PC-9 (cell line): ENCODE measurements at regions not wholly inside any gene's neighbourhood (a gene's known extent, or its start where the extent isn't known, plus 50 kb on each side); places are given as distances from the start of the nearest gene placed in this dataset.

Source experiments
- BruUV-seq: library from RNA; stranded (reverse); fragments of 400-500 nt; replicated peaks from 2 replicates; lab custom pipeline; 2021; lab: Mats Ljungman, UMichigan
- CTCF ChIA-PET: fragments of 300-600 bp; sonication (Branson Sonifier 250); formaldehyde crosslinking; loops from one replicate; lab custom pipeline; 2022; ENCODE audit warnings: antibody characterized with exemption; lab: Charles Lee
- POLR2A ChIA-PET: fragments of 300-600 bp; sonication (Branson Sonifier 250); formaldehyde crosslinking; loops from one replicate; lab custom pipeline; 2022; ENCODE audit warnings: antibody characterized with exemption; ENCODE audit not compliant: unreplicated experiment; lab: Charles Lee
- DNase-seq, 2 experiments: peaks; one replicate each; pipeline versions ENCODE4 v3.0.0 to v3.0.0-alpha.2; 2015 to 2022; ENCODE audit warnings: mixed read lengths in 1 of 2
- H2AFZ ChIP-seq: fragments of 200-600 bp; sonication (generic); 2 replicates; pipeline ENCODE4 v1.8.1; 2017; ENCODE audit warnings: antibody characterized with exemption
- H3F3A ChIP-seq: fragments of 200-600 bp; sonication (generic); 2 replicates; pipeline ENCODE4 v1.8.1; 2017; ENCODE audit warnings: antibody characterized with exemption, mild to moderate bottlenecking, low read depth; ENCODE audit not compliant: insufficient read depth
- H3K27ac ChIP-seq: fragments of 200-600 bp; sonication (generic); 2 replicates; pipeline ENCODE4 v1.6.1; 2016; ENCODE audit warnings: mixed run types
- H3K27me3 ChIP-seq: fragments of 200-600 bp; sonication (generic); 2 replicates; pipeline ENCODE4 v1.6.1; 2016; ENCODE audit warnings: low read depth, mixed run types; ENCODE audit not compliant: insufficient read depth
- H3K36me3 ChIP-seq: fragments of 200-600 bp; sonication (generic); 2 replicates; pipeline ENCODE4 v1.6.1; 2016; ENCODE audit warnings: low read depth, mixed run types
- H3K4me1 ChIP-seq: fragments of 200-600 bp; sonication (generic); replicated peaks from 2 replicates; pipeline ENCODE4 v1.6.1; 2016; ENCODE audit warnings: mixed run types; ENCODE audit not compliant: insufficient read depth
- H3K4me2 ChIP-seq: fragments of 200-600 bp; sonication (generic); 2 replicates; pipeline ENCODE4 v1.6.1; 2017; ENCODE audit warnings: mixed run types
- H3K4me3 ChIP-seq: fragments of 200-600 bp; sonication (generic); 2 replicates; pipeline ENCODE4 v1.6.1; 2016; ENCODE audit warnings: mixed run types
- H3K79me2 ChIP-seq: fragments of 200-600 bp; sonication (generic); 2 replicates; pipeline ENCODE4 v1.6.1; 2017; ENCODE audit warnings: low read depth, mixed run types
- H3K9me2 ChIP-seq: fragments of 200-600 bp; sonication (generic); 2 replicates; pipeline ENCODE4 v1.8.1; 2017; ENCODE audit warnings: mild to moderate bottlenecking; ENCODE audit not compliant: insufficient read depth
- H3K9me3 ChIP-seq: fragments of 200-600 bp; sonication (generic); 2 replicates; pipeline ENCODE4 v1.8.1; 2016; ENCODE audit warnings: low read depth; ENCODE audit not compliant: insufficient read depth
- H4K20me1 ChIP-seq: fragments of 200-600 bp; sonication (generic); 2 replicates; pipeline ENCODE4 v1.8.1; 2017; ENCODE audit not compliant: insufficient read depth
- CTCF ChIP-seq: fragments of 200-600 bp; sonication (generic); conservative IDR thresholded peaks from 2 replicates; pipeline ENCODE4 v1.6.1; 2017; ENCODE audit warnings: mixed run types, antibody characterized with exemption, mild to moderate bottlenecking, moderate library complexity
- EZH2 ChIP-seq: fragments of 200-600 bp; sonication (generic); IDR thresholded peaks from 2 replicates; pipeline ENCODE4 v1.8.0; 2017; ENCODE audit warnings: antibody characterized with exemption, low read depth
- intact Hi-C: fragments of 100-400 bp; cut with micrococcal nuclease; formaldehyde crosslinking; loops from one replicate; pipeline ENCODE4 v1.10.0; 2022; ENCODE audit not compliant: unreplicated experiment

GRCh38 chr5:4189317-4189716, 593.7 kb downstream of the IRX1 start:
- ChIA-PET CTCF (no interaction called here), POLR2A (no interaction called here)
- H3K27ac ChIP-seq, result no peak overlapping the region
- no peaks in the 10 kb centered on the region for H3K9me2 ChIP-seq
- BruUV-seq, result no TSS peak
- intact Hi-C loops, result no loop called here
- H3K4me1 ChIP-seq, result no peaks in the 10 kb centered on the region
- H4K20me1 ChIP-seq, result peaks cover 7% of the 10 kb centered on the region; the same call in 1 of the 2 replicates
- no peak overlapping the region for H3K4me3 ChIP-seq
- no peak for DNase-seq
- H3F3A ChIP-seq, result peaks cover 9% of the 10 kb centered on the region
- no peak for TF ChIP-seq EZH2
- no peak for TF ChIP-seq CTCF
- no peaks in the 10 kb centered on the region for H3K36me3 ChIP-seq
- no peak overlapping the region for H2AFZ ChIP-seq
- no peaks in the 10 kb centered on the region for H3K79me2 ChIP-seq
- peaks cover 17% of the 10 kb centered on the region for H3K27me3 ChIP-seq
- peaks cover 6% of the 10 kb centered on the region; the same call in 1 of the 2 replicates for H3K9me3 ChIP-seq
- H3K4me2 ChIP-seq, result no peak overlapping the region

DNA sequence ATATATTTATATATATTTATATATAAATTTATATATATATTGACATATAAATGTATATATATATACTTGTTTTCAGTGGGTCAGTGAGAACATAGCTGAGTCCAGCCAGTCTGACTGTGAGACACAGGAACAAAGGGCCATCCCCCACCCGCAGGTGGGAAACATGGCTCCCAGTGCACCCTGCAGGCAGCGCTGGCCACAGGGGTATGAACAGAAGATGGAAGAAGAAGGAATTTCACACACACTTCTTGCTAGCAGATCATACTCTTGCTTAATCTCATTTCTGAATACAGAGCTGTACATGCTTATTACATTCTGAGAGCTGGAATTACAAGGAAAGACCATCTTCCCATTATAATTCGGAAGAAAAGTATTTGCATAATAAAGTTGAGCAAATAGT, 595.4 kb downstream of the IRX1 start:
- intact Hi-C loops, result no loop called here
- Histone ChIP-seq H3K79me2 (no peaks in the 10 kb centered on the region), H2AFZ (no peak overlapping the region), H3K9me2 (no peaks in the 10 kb centered on the region), H3K9me3 (peaks cover 7% of the 10 kb centered on the region; the same call in 1 of the 2 replicates), H3K4me1 (no peaks in the 10 kb centered on the region), H3K27ac (no peak overlapping the region), H4K20me1 (peaks cover 11% of the 10 kb centered on the region; the same call in 1 of the 2 replicates), H3K27me3 (peaks cover 27% of the 10 kb centered on the region), H3K4me2 (no peak overlapping the region), H3K36me3 (no peaks in the 10 kb centered on the region), H3K4me3 (no peak overlapping the region), H3F3A (peaks cover 9% of the 10 kb centered on the region)
- POLR2A ChIA-PET, result interaction anchor here (0.7 kb wide), 1 partner anchor 1337 kb away, joined by 3 read pairs; no protein-coding TSS in a partner anchor
- no peak for TF ChIP-seq EZH2
- TF ChIP-seq CTCF, result no peak
- BruUV-seq, result no TSS peak
- CTCF ChIA-PET, result no interaction called here
- DNase-seq, result no peak

DNA sequence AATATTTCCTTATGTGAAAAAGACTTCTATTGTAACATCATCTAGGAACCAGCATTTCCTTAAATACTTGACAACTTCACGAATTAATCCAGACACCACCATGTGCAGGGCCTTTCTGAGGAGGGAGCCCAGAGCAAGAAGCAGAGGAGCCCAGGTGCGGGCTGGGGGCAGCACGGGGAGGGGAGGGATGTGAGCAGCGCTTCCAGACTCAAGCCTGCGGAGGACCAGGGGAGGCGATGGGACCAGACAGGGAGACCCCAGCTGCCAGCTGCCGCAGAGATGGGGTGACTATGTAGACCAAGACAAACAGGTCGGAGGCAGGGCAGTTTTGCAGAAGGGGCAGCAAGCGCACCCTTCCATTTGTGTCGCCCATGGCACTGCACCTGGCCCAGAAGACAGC, 596.1 kb downstream of the IRX1 start:
- ChIA-PET CTCF (no interaction called here), POLR2A (interaction anchor here (0.7 kb wide), 1 partner anchor 1337 kb away, joined by 3 read pairs; no protein-coding TSS in a partner anchor)
- Histone ChIP-seq H3K27me3 (peaks cover 34% of the 10 kb centered on the region), H3K36me3 (no peaks in the 10 kb centered on the region), H3K4me3 (no peak overlapping the region), H4K20me1 (peaks cover 11% of the 10 kb centered on the region; the same call in 1 of the 2 replicates), H3F3A (peaks cover 9% of the 10 kb centered on the region), H3K27ac (no peak overlapping the region), H3K9me3 (peaks cover 7% of the 10 kb centered on the region; the same call in 1 of the 2 replicates), H3K4me1 (no peaks in the 10 kb centered on the region), H3K4me2 (no peak overlapping the region), H3K9me2 (no peaks in the 10 kb centered on the region), H2AFZ (no peak overlapping the region), H3K79me2 (no peaks in the 10 kb centered on the region)
- no peak for DNase-seq
- no peak for TF ChIP-seq CTCF
- no TSS peak for BruUV-seq
- intact Hi-C loops, result no loop called here
